K562 (cell line): ENCODE measurements at regions not wholly inside any gene's neighbourhood (a gene's known extent, or its start where the extent isn't known, plus 50 kb on each side); places are given as distances from the start of the nearest gene placed in this dataset.

Experiments used
- ATAC-seq: fragments of 200-7000 bp; cut with Tn5 transposase; 3 replicates; pipeline ENCODE4 v1.9.1; 2020; ENCODE audit warnings: moderate library complexity
- BruUV-seq: library from RNA; stranded (reverse); fragments of 400-500 nt; replicated peaks from 2 replicates; lab custom pipeline; 2021; lab: Mats Ljungman, UMichigan
- CTCF ChIA-PET: fragments of 300-600 bp; formaldehyde crosslinking; extraction: SDS; loops from one replicate; lab custom pipeline; 2021; ENCODE audit warnings: low intra/inter-chr PET ratio; lab: Yijun Ruan, JAX
- POLR2A ChIA-PET: fragments of 300-600, 350-650 bp; sonication (Branson Sonifier 250); formaldehyde crosslinking; extraction: SDS; loops from one replicate; lab custom pipeline; 2021; ENCODE audit warnings: antibody characterized with exemption, inconsistent platforms; lab: Yijun Ruan, JAX
- DNase-seq, 4 experiments: peaks; one replicate each; pipeline versions ENCODE4 v3.0.0 to v3.0.0-alpha.2; 2011 to 2018; ENCODE audit warnings: low spot score in 3 of 4, mixed read lengths in 3 of 4; ENCODE audit errors: extremely low read depth in 1 of 4
- FAIRE-seq: peaks from 2 replicates; lab custom pipeline; 2011; peaks lifted over from hg19 to GRCh38; lab: Jason Lieb, UNC
- H2AFZ ChIP-seq: 2 replicates; pipeline ENCODE4 v1.6.0; 2011; ENCODE audit warnings: low read depth, low read length, control low read depth, inconsistent platforms
- H3K27ac ChIP-seq: fragments of 200-600 bp; 3 replicates; pipeline ENCODE4 v1.8.0; 2011; ENCODE audit warnings: low read depth, mild to moderate bottlenecking, control low read depth, inconsistent platforms, low read length, moderate library complexity, mixed read lengths; ENCODE audit errors: extremely low read depth
- H3K27me3 ChIP-seq, 2 experiments: fragments of 300-600 bp in 1 of 2; 2 replicates in 1 of 2; 3 replicates in 1 of 2; pipeline versions ENCODE4 v1.6.0 to v1.8.0; 2011; ENCODE audit warnings: inconsistent platforms in 2 of 2, low read length in 2 of 2, mild to moderate bottlenecking in 1 of 2, mixed read lengths in 1 of 2, moderate library complexity in 1 of 2; ENCODE audit not compliant: control insufficient read depth in 2 of 2, insufficient read depth in 2 of 2
- H3K36me3 ChIP-seq: fragments of 300-600 bp; 3 replicates; pipeline ENCODE4 v1.8.0; 2011; ENCODE audit warnings: mild to moderate bottlenecking, low read length, inconsistent platforms; ENCODE audit not compliant: control insufficient read depth, insufficient read depth
- H3K4me1 ChIP-seq, 2 experiments: fragments of 200-600 bp in 1 of 2; replicated peaks in 1 of 2; 2 replicates in 1 of 2; 3 replicates in 1 of 2; pipeline versions ENCODE4 v1.5.1 to v1.8.0; 2011; ENCODE audit warnings: inconsistent platforms in 2 of 2, low read length in 2 of 2, mild to moderate bottlenecking in 1 of 2, mixed read lengths in 1 of 2, moderate library complexity in 1 of 2; ENCODE audit not compliant: control insufficient read depth in 2 of 2, insufficient read depth in 2 of 2
- H3K4me2 ChIP-seq: 2 replicates; pipeline ENCODE4 v1.6.1; 2011; ENCODE audit warnings: low read length, control low read depth, inconsistent platforms, mixed read lengths; ENCODE audit not compliant: insufficient read depth
- H3K4me3 ChIP-seq: fragments of 200-600 bp; sonication (generic), shearing (Covaris generic); 2 replicates; pipeline ENCODE4 v1.5.1; 2016; ENCODE audit warnings: control low read depth, inconsistent platforms
- H3K79me2 ChIP-seq: fragments of 200-600 bp; 3 replicates; pipeline ENCODE4 v1.8.0; 2011; ENCODE audit warnings: low read length, inconsistent platforms; ENCODE audit not compliant: control insufficient read depth, insufficient read depth
- H3K9ac ChIP-seq, 2 experiments: 2 replicates each; pipeline versions ENCODE4 v1.6.0 to v1.6.1; 2011; ENCODE audit warnings: low read depth in 2 of 2, low read length in 2 of 2, control low read depth in 1 of 2, inconsistent platforms in 1 of 2, mild to moderate bottlenecking in 1 of 2, mixed read lengths in 1 of 2; ENCODE audit not compliant: insufficient read depth in 1 of 2
- H3K9me1 ChIP-seq: one replicate; pipeline ENCODE4 v1.6.0; 2011; ENCODE audit warnings: inconsistent platforms, mild to moderate bottlenecking, low read length, moderate library complexity; ENCODE audit not compliant: control insufficient read depth, insufficient read depth
- H3K9me3 ChIP-seq: replicated peaks from 2 replicates; pipeline ENCODE4 v1.5.1; 2011; ENCODE audit warnings: low read depth, low read length, inconsistent platforms; ENCODE audit not compliant: control insufficient read depth, insufficient read depth
- H4K20me1 ChIP-seq: replicated peaks from 2 replicates; pipeline ENCODE4 v1.6.1; 2011; ENCODE audit warnings: low read length, inconsistent platforms, mixed read lengths; ENCODE audit not compliant: control insufficient read depth, insufficient read depth
- ESRRA ChIP-seq: fragments of 450-650 bp; IDR thresholded peaks from 2 replicates; pipeline ENCODE4 v1.6.1; 2014; ENCODE audit warnings: low read depth, mild to moderate bottlenecking, moderate library complexity, borderline replicate concordance
- FOXP1 ChIP-seq: sonication (generic); formaldehyde crosslinking; IDR thresholded peaks from 2 replicates; pipeline ENCODE4 v1.8.0; 2022; ENCODE audit warnings: mild to moderate bottlenecking, missing genetic modification reagents
- GTF2E2 ChIP-seq: fragments of 200-800 bp; sonication (Bioruptor generic); IDR thresholded peaks from 2 replicates; pipeline ENCODE4 v1.6.1; 2016; ENCODE audit warnings: missing genetic modification characterization, missing compliant biosample characterization
- JUND ChIP-seq, 2 experiments: IDR thresholded peaks; 2 replicates in 1 of 2; 3 replicates in 1 of 2; pipeline ENCODE4 v1.6.1; 2011; ENCODE audit warnings: borderline replicate concordance in 2 of 2, low read depth in 2 of 2, low read length in 2 of 2, improper control_type of control experiment in 1 of 2, missing biosample characterization in 1 of 2, missing genetic modification characterization in 1 of 2, missing genetic modification reagents in 1 of 2
- PYGO2 ChIP-seq: fragments of 450-650 bp; IDR thresholded peaks from 2 replicates; pipeline ENCODE4 v1.6.1; 2016; ENCODE audit warnings: mild to moderate bottlenecking, missing genetic modification characterization, moderate library complexity, missing compliant biosample characterization
- TCF7 ChIP-seq: sonication (generic); IDR thresholded peaks from 2 replicates; pipeline ENCODE4 v1.6.1; 2016; ENCODE audit warnings: antibody characterized with exemption, borderline replicate concordance
- WGBS: fragments of 100-300 bp; shearing (Covaris generic); methylation state at CpG from one replicate; pipeline ENCODE4 v1.1.6; 2016; ENCODE audit warnings: low coverage, mixed read lengths; ENCODE audit not compliant: insufficient coverage; ENCODE audit errors: missing lambda C conversion rate; 5-methylcytosine and 5-hydroxymethylcytosine counted together
- in situ Hi-C: fragments of 300-500 bp; cut with MboI; formaldehyde crosslinking; loops from 4 replicates; pipeline ENCODE4 v1.15.0; 2018; ENCODE audit warnings: inconsistent platforms, mixed read lengths
- intact Hi-C: fragments of 100-400 bp; cut with micrococcal nuclease; formaldehyde crosslinking; loops from 2 replicates; pipeline ENCODE4 v1.14.2; 2022
- TF ChIP-seq, protein P1 (sequence below): fragments of 250-450 bp; sonication (Bioruptor Pico); IDR thresholded peaks from 2 replicates; pipeline ENCODE4 v1.4.0; 2020
- TF ChIP-seq, protein P2 (sequence below): IDR thresholded peaks from 2 replicates; pipeline ENCODE4 v1.6.1; 2011; ENCODE audit not compliant: insufficient read length; ENCODE audit errors: extremely low read depth
- TF ChIP-seq, protein P3 (sequence below): fragments of 450-650 bp; IDR thresholded peaks from 2 replicates; pipeline ENCODE4 v1.6.1; 2018; ENCODE audit warnings: mild to moderate bottlenecking, low read depth; ENCODE audit not compliant: partially characterized antibody
- TF ChIP-seq, protein P4 (sequence below): fragments of 250-450 bp; sonication (Bioruptor Pico); IDR thresholded peaks from 2 replicates; pipeline ENCODE4 v1.5.0; 2022; ENCODE audit warnings: mild to moderate bottlenecking

DNA sequence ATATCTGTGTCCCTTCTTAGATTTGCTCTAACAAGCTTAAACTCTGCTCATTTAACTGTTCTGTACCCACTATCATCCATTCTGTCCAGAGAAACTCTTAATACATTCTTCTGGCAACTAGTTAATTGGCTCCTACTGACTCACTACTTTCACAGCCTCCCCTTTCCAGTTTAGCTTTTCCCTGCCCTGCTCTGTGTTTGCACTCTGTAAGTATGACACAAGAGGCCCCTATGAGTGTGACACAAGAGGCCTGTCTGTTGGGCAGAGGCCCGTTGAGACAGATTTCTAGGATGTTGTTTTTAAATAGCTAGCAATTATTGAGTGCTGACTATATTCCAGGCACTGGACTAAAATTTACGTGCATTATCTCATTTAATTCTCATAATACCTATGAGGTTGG is 246.0 kb upstream of the DAAM1 start:
- 0% methylated on average over 2 of the region's 2 CpGs for WGBS
- Histone ChIP-seq H3K4me1 (no peaks in the 10 kb centered on the region), H3K9me1 (no peaks in the 10 kb centered on the region), H3K9me3 (no peaks in the 10 kb centered on the region), H3K27me3 (no peaks in the 10 kb centered on the region), H3K79me2 (no peaks in the 10 kb centered on the region), H3K9ac (no peak overlapping the region), H2AFZ (no peak overlapping the region), H3K27ac (no peak overlapping the region), H3K4me3 (no peak overlapping the region), H3K4me2 (no peak overlapping the region), H3K36me3 (no peaks in the 10 kb centered on the region), H4K20me1 (no peaks in the 10 kb centered on the region)
- ChIA-PET CTCF (no interaction called here), POLR2A (no interaction called here)
- no TSS peak for BruUV-seq
- no peak for FAIRE-seq
- no peak for ATAC-seq
- intact Hi-C loops, result loop anchor here (10.0 kb wide), 1 partner anchor 438 kb away; no protein-coding TSS in a partner anchor
- in situ Hi-C loops, result no loop called here
- no peak for DNase-seq
- TF ChIP-seq JUND (IDR thresholded peaks at IDR 0.05; ENCODE audit: borderline replicate concordance, low read depth, low read length), result no peak
- no peak for TF ChIP-seq JUND (tag; IDR thresholded peaks at IDR 0.05; ENCODE audit: borderline replicate concordance, low read depth, low read length)
- TF ChIP-seq, protein P1, sequence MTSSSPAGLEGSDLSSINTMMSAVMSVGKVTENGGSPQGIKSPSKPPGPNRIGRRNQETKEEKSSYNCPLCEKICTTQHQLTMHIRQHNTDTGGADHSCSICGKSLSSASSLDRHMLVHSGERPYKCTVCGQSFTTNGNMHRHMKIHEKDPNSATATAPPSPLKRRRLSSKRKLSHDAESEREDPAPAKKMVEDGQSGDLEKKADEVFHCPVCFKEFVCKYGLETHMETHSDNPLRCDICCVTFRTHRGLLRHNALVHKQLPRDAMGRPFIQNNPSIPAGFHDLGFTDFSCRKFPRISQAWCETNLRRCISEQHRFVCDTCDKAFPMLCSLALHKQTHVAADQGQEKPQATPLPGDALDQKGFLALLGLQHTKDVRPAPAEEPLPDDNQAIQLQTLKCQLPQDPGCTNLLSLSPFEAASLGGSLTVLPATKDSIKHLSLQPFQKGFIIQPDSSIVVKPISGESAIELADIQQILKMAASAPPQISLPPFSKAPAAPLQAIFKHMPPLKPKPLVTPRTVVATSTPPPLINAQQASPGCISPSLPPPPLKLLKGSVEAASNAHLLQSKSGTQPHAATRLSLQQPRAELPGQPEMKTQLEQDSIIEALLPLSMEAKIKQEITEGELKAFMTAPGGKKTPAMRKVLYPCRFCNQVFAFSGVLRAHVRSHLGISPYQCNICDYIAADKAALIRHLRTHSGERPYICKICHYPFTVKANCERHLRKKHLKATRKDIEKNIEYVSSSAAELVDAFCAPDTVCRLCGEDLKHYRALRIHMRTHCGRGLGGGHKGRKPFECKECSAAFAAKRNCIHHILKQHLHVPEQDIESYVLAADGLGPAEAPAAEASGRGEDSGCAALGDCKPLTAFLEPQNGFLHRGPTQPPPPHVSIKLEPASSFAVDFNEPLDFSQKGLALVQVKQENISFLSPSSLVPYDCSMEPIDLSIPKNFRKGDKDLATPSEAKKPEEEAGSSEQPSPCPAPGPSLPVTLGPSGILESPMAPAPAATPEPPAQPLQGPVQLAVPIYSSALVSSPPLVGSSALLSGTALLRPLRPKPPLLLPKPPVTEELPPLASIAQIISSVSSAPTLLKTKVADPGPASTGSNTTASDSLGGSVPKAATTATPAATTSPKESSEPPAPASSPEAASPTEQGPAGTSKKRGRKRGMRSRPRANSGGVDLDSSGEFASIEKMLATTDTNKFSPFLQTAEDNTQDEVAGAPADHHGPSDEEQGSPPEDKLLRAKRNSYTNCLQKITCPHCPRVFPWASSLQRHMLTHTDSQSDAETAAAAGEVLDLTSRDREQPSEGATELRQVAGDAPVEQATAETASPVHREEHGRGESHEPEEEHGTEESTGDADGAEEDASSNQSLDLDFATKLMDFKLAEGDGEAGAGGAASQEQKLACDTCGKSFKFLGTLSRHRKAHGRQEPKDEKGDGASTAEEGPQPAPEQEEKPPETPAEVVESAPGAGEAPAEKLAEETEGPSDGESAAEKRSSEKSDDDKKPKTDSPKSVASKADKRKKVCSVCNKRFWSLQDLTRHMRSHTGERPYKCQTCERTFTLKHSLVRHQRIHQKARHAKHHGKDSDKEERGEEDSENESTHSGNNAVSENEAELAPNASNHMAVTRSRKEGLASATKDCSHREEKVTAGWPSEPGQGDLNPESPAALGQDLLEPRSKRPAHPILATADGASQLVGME (CRISPR knock-in tag), result no peak
- TF ChIP-seq, protein P2, sequence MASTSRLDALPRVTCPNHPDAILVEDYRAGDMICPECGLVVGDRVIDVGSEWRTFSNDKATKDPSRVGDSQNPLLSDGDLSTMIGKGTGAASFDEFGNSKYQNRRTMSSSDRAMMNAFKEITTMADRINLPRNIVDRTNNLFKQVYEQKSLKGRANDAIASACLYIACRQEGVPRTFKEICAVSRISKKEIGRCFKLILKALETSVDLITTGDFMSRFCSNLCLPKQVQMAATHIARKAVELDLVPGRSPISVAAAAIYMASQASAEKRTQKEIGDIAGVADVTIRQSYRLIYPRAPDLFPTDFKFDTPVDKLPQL, result no peak
- no peak for TF ChIP-seq GTF2E2
- TF ChIP-seq, protein P3, sequence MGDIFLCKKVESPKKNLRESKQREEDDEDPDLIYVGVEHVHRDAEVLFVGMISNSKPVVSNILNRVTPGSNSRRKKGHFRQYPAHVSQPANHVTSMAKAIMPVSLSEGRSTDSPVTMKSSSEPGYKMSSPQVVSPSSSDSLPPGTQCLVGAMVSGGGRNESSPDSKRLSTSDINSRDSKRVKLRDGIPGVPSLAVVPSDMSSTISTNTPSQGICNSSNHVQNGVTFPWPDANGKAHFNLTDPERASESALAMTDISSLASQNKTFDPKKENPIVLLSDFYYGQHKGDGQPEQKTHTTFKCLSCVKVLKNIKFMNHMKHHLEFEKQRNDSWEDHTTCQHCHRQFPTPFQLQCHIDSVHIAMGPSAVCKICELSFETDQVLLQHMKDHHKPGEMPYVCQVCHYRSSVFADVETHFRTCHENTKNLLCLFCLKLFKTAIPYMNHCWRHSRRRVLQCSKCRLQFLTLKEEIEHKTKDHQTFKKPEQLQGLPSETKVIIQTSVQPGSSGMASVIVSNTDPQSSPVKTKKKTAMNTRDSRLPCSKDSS, result no peak
- TF ChIP-seq TCF7, result no peak
- TF ChIP-seq, protein P4, sequence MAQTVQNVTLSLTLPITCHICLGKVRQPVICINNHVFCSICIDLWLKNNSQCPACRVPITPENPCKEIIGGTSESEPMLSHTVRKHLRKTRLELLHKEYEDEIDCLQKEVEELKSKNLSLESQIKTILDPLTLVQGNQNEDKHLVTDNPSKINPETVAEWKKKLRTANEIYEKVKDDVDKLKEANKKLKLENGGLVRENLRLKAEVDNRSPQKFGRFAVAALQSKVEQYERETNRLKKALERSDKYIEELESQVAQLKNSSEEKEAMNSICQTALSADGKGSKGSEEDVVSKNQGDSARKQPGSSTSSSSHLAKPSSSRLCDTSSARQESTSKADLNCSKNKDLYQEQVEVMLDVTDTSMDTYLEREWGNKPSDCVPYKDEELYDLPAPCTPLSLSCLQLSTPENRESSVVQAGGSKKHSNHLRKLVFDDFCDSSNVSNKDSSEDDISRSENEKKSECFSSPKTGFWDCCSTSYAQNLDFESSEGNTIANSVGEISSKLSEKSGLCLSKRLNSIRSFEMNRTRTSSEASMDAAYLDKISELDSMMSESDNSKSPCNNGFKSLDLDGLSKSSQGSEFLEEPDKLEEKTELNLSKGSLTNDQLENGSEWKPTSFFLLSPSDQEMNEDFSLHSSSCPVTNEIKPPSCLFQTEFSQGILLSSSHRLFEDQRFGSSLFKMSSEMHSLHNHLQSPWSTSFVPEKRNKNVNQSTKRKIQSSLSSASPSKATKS (CRISPR knock-in tag), result no peak
- TF ChIP-seq FOXP1 (CRISPR knock-in tag), result no peak
- TF ChIP-seq ESRRA, result no peak
- TF ChIP-seq PYGO2 (tag), result no peak
